HUES48 (cell line): ENCODE measurements at regions not wholly inside any gene's neighbourhood (a gene's known extent, or its start where the extent isn't known, plus 50 kb on each side); places are given as distances from the start of the nearest gene placed in this dataset.
"Not testable (repeated sequence)": the region's sequence is repeated elsewhere in the genome, so short reads cannot be mapped to it uniquely, and the experiment has no call there.

ENCODE experiments used
- H3K27ac ChIP-seq: one replicate; pipeline ENCODE4 v1.7.0; 2013; ENCODE audit warnings: low read depth, low read length, inconsistent platforms
- H3K27me3 ChIP-seq: 2 replicates; pipeline ENCODE4 v1.6.1; 2013; ENCODE audit warnings: mild to moderate bottlenecking, low read length; ENCODE audit not compliant: control insufficient read depth, insufficient read depth
- H3K36me3 ChIP-seq: 2 replicates; pipeline ENCODE4 v1.6.1; 2013; ENCODE audit warnings: low read length; ENCODE audit not compliant: control insufficient read depth, insufficient read depth
- H3K4me1 ChIP-seq: 2 replicates; pipeline ENCODE4 v1.6.1; 2013; ENCODE audit warnings: mild to moderate bottlenecking, low read length; ENCODE audit not compliant: control insufficient read depth, insufficient read depth
- H3K4me3 ChIP-seq: 2 replicates; pipeline ENCODE4 v1.5.1; 2013; ENCODE audit warnings: mild to moderate bottlenecking, low read depth, low read length
- H3K9ac ChIP-seq: 2 replicates; pipeline ENCODE4 v1.6.1; 2013; ENCODE audit warnings: mild to moderate bottlenecking, low read depth, low read length, moderate library complexity
- H3K9me3 ChIP-seq: 2 replicates; pipeline ENCODE4 v1.6.1; 2013; ENCODE audit warnings: low read length; ENCODE audit not compliant: control insufficient read depth, insufficient read depth

DNA sequence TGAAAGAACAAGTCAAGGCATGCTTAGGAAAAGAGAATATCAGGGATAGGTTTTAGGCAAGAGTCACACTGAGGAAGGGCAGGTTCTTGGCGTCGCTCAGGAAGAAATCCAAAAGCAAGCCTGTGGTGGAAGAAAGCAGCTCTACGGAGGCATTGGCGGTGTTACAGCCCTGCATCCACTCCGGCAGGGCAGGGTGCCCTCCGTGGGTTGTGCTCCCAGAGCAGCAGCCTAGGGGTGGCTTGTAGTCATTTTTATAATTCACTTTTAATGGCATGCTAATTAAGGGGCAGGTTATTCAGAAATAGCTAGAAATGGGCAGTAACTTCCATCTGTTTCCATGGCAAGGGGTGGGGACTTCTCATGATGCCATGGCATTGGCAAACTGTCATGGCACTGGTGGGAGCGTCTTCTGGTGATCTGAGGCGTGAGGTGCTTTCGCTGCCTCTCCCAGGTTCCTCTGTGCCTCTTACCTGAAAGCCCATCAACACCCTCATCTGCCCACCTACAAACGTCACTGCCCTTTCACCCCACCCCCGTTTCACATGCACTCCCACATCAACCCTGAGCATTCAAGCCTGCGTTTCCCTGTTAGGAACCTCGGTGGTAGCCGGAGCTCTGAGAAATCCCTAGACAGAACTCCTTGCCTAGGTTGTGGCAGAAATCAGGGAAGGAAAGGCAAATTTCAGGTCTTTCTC is 1763.8 kb upstream of the TPTE start:
- H3K4me1 ChIP-seq, H3K9ac ChIP-seq, H3K27ac ChIP-seq, H3K4me3 ChIP-seq, H3K27me3 ChIP-seq, H3K36me3 ChIP-seq: not testable (repeated sequence)
- H3K9me3 ChIP-seq = peaks cover 48% of the 10 kb centered on the region

DNA sequence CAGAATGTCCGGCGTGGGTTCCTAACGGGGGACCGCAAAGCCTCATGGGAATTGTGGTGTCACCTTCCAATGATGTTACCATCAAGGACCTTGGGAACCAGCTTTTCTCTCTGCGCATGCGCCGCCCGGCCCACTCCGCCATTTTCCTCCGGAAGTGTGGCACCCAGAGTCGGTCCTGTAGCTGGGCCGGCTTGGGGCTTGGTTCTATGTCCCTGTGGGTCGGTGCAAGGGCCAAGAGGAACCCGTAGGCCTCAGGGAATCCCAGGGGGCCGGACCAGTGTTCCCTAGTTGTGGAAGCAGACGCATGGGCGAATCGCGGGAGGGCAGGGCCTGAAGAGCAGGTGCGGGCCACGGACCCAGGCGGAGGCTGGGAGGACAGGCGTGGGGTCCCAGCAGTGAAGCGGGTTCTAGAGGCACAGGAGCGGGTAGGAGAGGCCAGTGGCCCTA is 1762.4 kb upstream of the TPTE start:
- Histone ChIP-seq H3K9me3 (peaks cover 57% of the 10 kb centered on the region), H3K4me3 (peak overlapping the region; percentile 35; the same call in 1 of the 2 replicates)
- not testable (repeated sequence) for H3K27ac ChIP-seq, H3K27me3 ChIP-seq, H3K36me3 ChIP-seq, H3K9ac ChIP-seq, H3K4me1 ChIP-seq

DNA sequence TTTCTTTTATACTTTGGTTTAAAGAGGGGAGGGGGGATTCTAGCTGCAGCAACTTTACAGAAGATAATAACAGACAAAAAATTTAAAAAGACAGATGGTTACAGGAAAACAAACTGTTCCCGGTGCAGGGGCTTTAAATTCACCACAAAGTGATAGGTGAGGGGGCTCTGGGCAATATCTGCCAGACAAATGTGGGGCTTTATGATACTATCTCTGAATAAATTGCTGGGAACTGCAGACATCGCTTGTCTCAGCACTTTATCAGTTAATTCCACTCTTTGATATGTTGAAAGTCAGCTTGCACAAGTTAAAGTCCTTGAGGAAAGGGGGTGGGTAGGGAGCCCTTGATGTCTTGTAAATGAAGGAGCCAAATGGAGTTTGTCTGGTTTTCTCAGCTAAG is 1759.1 kb upstream of the TPTE start:
- H3K27me3 ChIP-seq, H3K9ac ChIP-seq, H3K27ac ChIP-seq, H3K4me3 ChIP-seq, H3K4me1 ChIP-seq, H3K36me3 ChIP-seq: not testable (repeated sequence)
- H3K9me3 ChIP-seq = peaks cover 64% of the 10 kb centered on the region

GRCh38 chr21:8764416-8764815 is 1757.0 kb upstream of the TPTE start:
- H3K27me3 ChIP-seq, H3K27ac ChIP-seq, H3K4me3 ChIP-seq, H3K36me3 ChIP-seq, H3K4me1 ChIP-seq, H3K9ac ChIP-seq: not testable (repeated sequence)
- peaks cover 42% of the 10 kb centered on the region for H3K9me3 ChIP-seq

- H3K9ac ChIP-seq, H3K4me1 ChIP-seq, H3K27me3 ChIP-seq, H3K27ac ChIP-seq, H3K36me3 ChIP-seq, H3K4me3 ChIP-seq: not testable (repeated sequence)
- H3K9me3 ChIP-seq = peaks cover 35% of the 10 kb centered on the region
Measured at GRCh38 chr21:8766142-8766541, 1755.2 kb upstream of the TPTE start.

- not testable (repeated sequence) for H3K9ac ChIP-seq, H3K27ac ChIP-seq, H3K4me3 ChIP-seq
Measured at GRCh38 chr21:8772910-8773514, 1748.4 kb upstream of the TPTE start.

GRCh38 chr21:8775591-8776215 is 1745.7 kb upstream of the TPTE start:
- not testable (repeated sequence) for H3K9ac ChIP-seq, H3K36me3 ChIP-seq, H3K4me1 ChIP-seq, H3K4me3 ChIP-seq, H3K27ac ChIP-seq, H3K27me3 ChIP-seq
- H3K9me3 ChIP-seq = peaks cover 33% of the 10 kb centered on the region

More at GRCh38 chr21:8772910-8773514, 1748.4 kb upstream of the TPTE start:
- H3K36me3 ChIP-seq, H3K4me1 ChIP-seq, H3K27me3 ChIP-seq: not testable (repeated sequence)
- peaks cover 16% of the 10 kb centered on the region for H3K9me3 ChIP-seq

DNA sequence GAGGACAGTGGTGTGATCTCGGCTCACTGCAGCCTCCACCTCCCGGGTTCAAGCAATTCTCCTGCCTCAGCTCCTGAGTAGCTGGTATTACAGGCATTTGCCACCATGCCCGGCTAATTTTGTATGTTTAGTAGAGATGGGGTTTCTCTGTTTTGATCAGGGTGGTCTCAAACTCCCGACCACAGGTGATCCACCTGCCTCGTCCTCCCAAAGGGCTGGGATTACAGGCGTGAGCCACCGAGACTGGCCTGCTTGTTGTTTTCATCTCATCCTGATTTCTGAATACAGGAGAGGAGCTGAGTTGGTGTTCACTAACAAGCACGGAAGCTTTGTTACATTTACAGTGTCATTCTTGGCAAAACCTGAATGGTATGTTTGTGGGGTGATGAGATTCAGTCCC is 1744.1 kb upstream of the TPTE start:
- H3K36me3 ChIP-seq, H3K27ac ChIP-seq, H3K9ac ChIP-seq, H3K4me1 ChIP-seq, H3K4me3 ChIP-seq, H3K27me3 ChIP-seq: not testable (repeated sequence)
- peaks cover 33% of the 10 kb centered on the region for H3K9me3 ChIP-seq

- not testable (repeated sequence) for H3K9ac ChIP-seq, H3K4me3 ChIP-seq, H3K4me1 ChIP-seq, H3K27ac ChIP-seq, H3K36me3 ChIP-seq, H3K27me3 ChIP-seq
- peaks cover 28% of the 10 kb centered on the region for H3K9me3 ChIP-seq
Measured at GRCh38 chr21:8778323-8779085, 1742.9 kb upstream of the TPTE start.

DNA sequence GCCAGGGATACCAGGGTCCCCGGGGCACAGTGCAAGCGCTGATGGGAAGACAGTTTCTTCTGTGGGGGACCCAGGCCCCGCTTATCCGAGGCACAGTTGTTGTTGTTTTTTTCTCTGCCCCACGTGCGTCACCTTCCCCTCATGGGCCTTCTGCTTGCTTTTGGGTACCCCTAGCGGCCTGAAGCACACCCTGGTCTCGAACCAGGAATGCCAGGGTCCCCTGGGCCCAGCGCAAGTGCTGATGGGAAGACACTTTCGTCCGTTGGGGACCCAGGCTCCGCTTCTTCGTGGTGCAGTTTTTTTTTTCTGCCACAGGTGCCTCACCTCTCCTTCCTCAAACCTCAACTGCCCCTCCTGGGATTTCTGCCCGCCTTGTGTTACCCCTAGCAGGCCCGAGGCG is 1708.5 kb upstream of the TPTE start:
- H3K4me3 ChIP-seq, H3K4me1 ChIP-seq, H3K9ac ChIP-seq, H3K27ac ChIP-seq, H3K27me3 ChIP-seq, H3K9me3 ChIP-seq, H3K36me3 ChIP-seq: not testable (repeated sequence)

- not testable (repeated sequence) for H3K4me1 ChIP-seq, H3K9ac ChIP-seq, H3K36me3 ChIP-seq, H3K9me3 ChIP-seq, H3K4me3 ChIP-seq, H3K27ac ChIP-seq, H3K27me3 ChIP-seq
Measured at GRCh38 chr21:8834264-8834663, 1687.1 kb upstream of the TPTE start.
